GM12892 (cell line): ENCODE measurements at regions not wholly inside any gene's neighbourhood (a gene's known extent, or its start where the extent isn't known, plus 50 kb on each side); places are given as distances from the start of the nearest gene placed in this dataset.

Experiments used
- POLR2A ChIP-seq: IDR thresholded peaks from 2 replicates; pipeline ENCODE4 v1.6.1; 2011; ENCODE audit warnings: low read depth, low read length, control low read depth
- POLR2AphosphoS5 ChIP-seq: IDR thresholded peaks from 2 replicates; pipeline ENCODE4 v1.6.1; 2011; ENCODE audit warnings: low read depth, low read length, control low read depth
- TAF1 ChIP-seq: IDR thresholded peaks from 2 replicates; pipeline ENCODE4 v1.6.1; 2011; ENCODE audit warnings: low read depth, mild to moderate bottlenecking, control low read depth, low read length, borderline replicate concordance

DNA sequence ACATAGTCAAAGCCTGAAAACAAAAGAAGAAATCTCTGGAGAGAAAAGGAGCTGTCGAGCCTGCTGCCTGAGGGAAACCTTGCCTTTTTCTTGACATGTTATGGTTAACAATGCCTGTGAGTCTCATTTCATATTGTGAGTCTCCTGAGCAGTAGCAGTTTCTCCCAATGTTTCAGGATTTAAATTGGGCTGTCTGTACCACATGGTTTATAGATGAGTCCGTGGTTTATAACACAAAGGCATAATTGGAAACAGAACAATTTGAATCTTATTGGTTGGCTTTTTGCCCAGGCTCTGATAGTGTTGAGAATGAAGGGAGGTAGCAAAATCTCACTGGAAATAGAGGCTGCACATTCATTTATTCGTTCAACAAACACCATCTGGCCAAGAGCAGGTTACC, 540.9 kb downstream of the RAB38 start:
- no peak for TF ChIP-seq POLR2AphosphoS5
- no peak for TF ChIP-seq TAF1
- no peak for TF ChIP-seq POLR2A
